HCT116 (cell line): ENCODE measurements at regions not wholly inside any gene's neighbourhood (a gene's known extent, or its start where the extent isn't known, plus 50 kb on each side); places are given as distances from the start of the nearest gene placed in this dataset.
A peak's percentile ranks its signal among the peaks of the same experiment; 100 is the strongest.

Experiments used
- ATF3 ChIP-seq: IDR thresholded peaks from 2 replicates; pipeline ENCODE4 v1.6.1; 2012
- CBX3 ChIP-seq: IDR thresholded peaks from 2 replicates; pipeline ENCODE4 v1.6.1; 2012; ENCODE audit warnings: low read depth
- CEBPB ChIP-seq: IDR thresholded peaks from 2 replicates; pipeline ENCODE4 v1.6.1; 2012; ENCODE audit warnings: low read depth
- EGR1 ChIP-seq: IDR thresholded peaks from 2 replicates; pipeline ENCODE4 v1.6.1; 2012; ENCODE audit warnings: low read depth
- ELF1 ChIP-seq: IDR thresholded peaks from 2 replicates; pipeline ENCODE4 v1.6.1; 2012; ENCODE audit warnings: low read depth, borderline replicate concordance
- EZH2 ChIP-seq: fragments of 200-600 bp; sonication (generic); IDR thresholded peaks from 2 replicates; pipeline ENCODE4 v1.6.1; 2017; ENCODE audit warnings: antibody characterized with exemption, mixed run types
- EZH2phosphoT487 ChIP-seq: fragments of 200-600 bp; IDR thresholded peaks from 2 replicates; pipeline ENCODE4 v1.6.1; 2018; ENCODE audit warnings: antibody characterized with exemption, borderline replicate concordance
- MAX ChIP-seq: IDR thresholded peaks from 2 replicates; pipeline ENCODE4 v1.6.1; 2012
- POLR2A ChIP-seq: IDR thresholded peaks from 2 replicates; pipeline ENCODE4 v1.7.0; 2011; ENCODE audit warnings: borderline replicate concordance; ENCODE audit not compliant: insufficient read depth, insufficient read length; ENCODE audit errors: extremely low read depth
- RAD21 ChIP-seq: IDR thresholded peaks from 2 replicates; pipeline ENCODE4 v1.6.1; 2012; ENCODE audit warnings: low read depth, mild to moderate bottlenecking
- SIN3A ChIP-seq: IDR thresholded peaks from 2 replicates; pipeline ENCODE4 v1.6.1; 2012; ENCODE audit warnings: low read depth
- SRF ChIP-seq: IDR thresholded peaks from 2 replicates; pipeline ENCODE4 v1.6.1; 2012; ENCODE audit warnings: low read depth
- TCF7L2 ChIP-seq: IDR thresholded peaks from 2 replicates; pipeline ENCODE4 v1.7.0; 2011; ENCODE audit warnings: borderline replicate concordance, inconsistent platforms; ENCODE audit not compliant: insufficient read depth, insufficient read length; ENCODE audit errors: extremely low read depth
- YY1 ChIP-seq: IDR thresholded peaks from 2 replicates; pipeline ENCODE4 v1.6.1; 2011; ENCODE audit warnings: low read length, low read depth, moderate library complexity, mild to moderate bottlenecking; ENCODE audit not compliant: insufficient replicate concordance; ENCODE audit errors: extremely low read depth
- TF ChIP-seq, protein P1 (sequence below), 3 experiments: fragments of 200-600 bp in 1 of 3; sonication (generic) in 1 of 3; IDR thresholded peaks in 2 of 3; conservative IDR thresholded peaks in 1 of 3; 2 replicates each; pipeline ENCODE4 v1.5.1; 2012 to 2017; ENCODE audit warnings: low read depth in 2 of 3, low read length in 2 of 3, antibody characterized with exemption in 1 of 3, borderline replicate concordance in 1 of 3, control low read depth in 1 of 3, mild to moderate bottlenecking in 1 of 3, mixed read lengths in 1 of 3, mixed run types in 1 of 3, moderate library complexity in 1 of 3; ENCODE audit not compliant: insufficient read depth in 1 of 3

- TF ChIP-seq YY1 (no peak), SRF (no peak), EZH2phosphoT487 (no peak), CBX3 (no peak), SIN3A (no peak), TCF7L2 (no peak), EGR1 (no peak), POLR2A (no peak), CEBPB (peak; percentile 99), MAX (peak; percentile 26; the same call in 1 of the 2 replicates), ELF1 (no peak), RAD21 (no peak), ATF3 (no peak), EZH2 (no peak)
- TF ChIP-seq, protein P1, sequence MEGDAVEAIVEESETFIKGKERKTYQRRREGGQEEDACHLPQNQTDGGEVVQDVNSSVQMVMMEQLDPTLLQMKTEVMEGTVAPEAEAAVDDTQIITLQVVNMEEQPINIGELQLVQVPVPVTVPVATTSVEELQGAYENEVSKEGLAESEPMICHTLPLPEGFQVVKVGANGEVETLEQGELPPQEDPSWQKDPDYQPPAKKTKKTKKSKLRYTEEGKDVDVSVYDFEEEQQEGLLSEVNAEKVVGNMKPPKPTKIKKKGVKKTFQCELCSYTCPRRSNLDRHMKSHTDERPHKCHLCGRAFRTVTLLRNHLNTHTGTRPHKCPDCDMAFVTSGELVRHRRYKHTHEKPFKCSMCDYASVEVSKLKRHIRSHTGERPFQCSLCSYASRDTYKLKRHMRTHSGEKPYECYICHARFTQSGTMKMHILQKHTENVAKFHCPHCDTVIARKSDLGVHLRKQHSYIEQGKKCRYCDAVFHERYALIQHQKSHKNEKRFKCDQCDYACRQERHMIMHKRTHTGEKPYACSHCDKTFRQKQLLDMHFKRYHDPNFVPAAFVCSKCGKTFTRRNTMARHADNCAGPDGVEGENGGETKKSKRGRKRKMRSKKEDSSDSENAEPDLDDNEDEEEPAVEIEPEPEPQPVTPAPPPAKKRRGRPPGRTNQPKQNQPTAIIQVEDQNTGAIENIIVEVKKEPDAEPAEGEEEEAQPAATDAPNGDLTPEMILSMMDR (IDR thresholded peaks at IDR 0.05 in 2 of 3, conservative IDR thresholded peaks at IDR 0.05 in 1 of 3; ENCODE audit: borderline replicate concordance in 1 of 3, insufficient read depth in 1 of 3, low read depth in 2 of 3, low read length in 2 of 3): no peak
Measured at GRCh38 chr2:19540739-19541525, 182.5 kb upstream of the OSR1 start (continued).
